Activated CD8-positive, alpha-beta memory T cell treated with anti-CD3 and anti-CD28 coated beads, Interleukin-2, amount 10 ng/mL, durations not matched to agents 7 days and 5 days (primary cell): ENCODE measurements at regions not wholly inside any gene's neighbourhood (a gene's known extent, or its start where the extent isn't known, plus 50 kb on each side); places are given as distances from the start of the nearest gene placed in this dataset.

Experiments
- ATAC-seq: fragments of 150-1000 bp; cut with Tn5 transposase; one replicate; pipeline ENCODE4 v1.10.0; 2021; ENCODE audit warnings: moderate library complexity
- CTCF ChIA-PET: fragments of 350-600 bp; sonication (Branson Sonifier 250); formaldehyde crosslinking; loops from one replicate; lab custom pipeline; 2021; ENCODE audit warnings: antibody characterized with exemption; lab: Charles Lee
- DNase-seq: peaks from one replicate; pipeline ENCODE4 v3.0.0-alpha.2; 2020
- H3K27ac Mint-ChIP-seq: one replicate; pipeline ENCODE4 v1.8.0; 2021; ENCODE audit warnings: mild to moderate bottlenecking, mixed read lengths
- H3K27me3 Mint-ChIP-seq: one replicate; pipeline ENCODE4 v1.8.0; 2021; ENCODE audit warnings: mixed read lengths
- H3K36me3 Mint-ChIP-seq: one replicate; pipeline ENCODE4 v1.8.0; 2021; ENCODE audit warnings: mild to moderate bottlenecking, mixed read lengths
- H3K4me1 Mint-ChIP-seq: one replicate; pipeline ENCODE4 v1.8.0; 2021; ENCODE audit warnings: mixed read lengths
- H3K4me3 Mint-ChIP-seq: one replicate; pipeline ENCODE4 v1.8.0; 2021; ENCODE audit warnings: mild to moderate bottlenecking, moderate library complexity, mixed read lengths
- H3K9me3 Mint-ChIP-seq: one replicate; pipeline ENCODE4 v1.8.0; 2022; ENCODE audit warnings: low read depth, mixed read lengths

DNA sequence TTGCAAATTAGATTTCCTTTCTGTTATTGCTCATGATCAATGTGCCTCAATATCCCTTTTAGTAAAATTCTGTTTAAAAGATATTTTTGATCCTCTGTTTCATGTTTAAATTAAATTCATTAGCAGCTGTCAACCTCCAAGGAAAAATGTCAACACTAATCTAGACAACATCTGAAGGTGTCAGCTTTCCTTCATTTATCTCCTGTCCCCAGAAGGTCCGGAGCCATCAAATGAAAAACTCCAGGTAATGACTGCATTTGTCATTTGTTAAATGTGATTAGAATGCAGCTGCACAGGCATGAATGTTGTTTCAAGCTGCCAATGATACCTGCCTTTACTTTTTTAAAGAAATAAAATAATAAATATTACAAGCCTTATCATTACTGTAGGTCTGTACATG lies 463.7 kb upstream of the SEMA3A start:
- CTCF ChIA-PET = no interaction called here
- DNase-seq (no peak), ATAC-seq (no peak)
- no peaks in the 10 kb centered on the region for H3K4me1 Mint-ChIP-seq
- no peaks in the 10 kb centered on the region for H3K36me3 Mint-ChIP-seq
- no peaks in the 10 kb centered on the region for H3K27me3 Mint-ChIP-seq
- H3K4me3 Mint-ChIP-seq = no peak overlapping the region
- H3K9me3 Mint-ChIP-seq = no peaks in the 10 kb centered on the region
- H3K27ac Mint-ChIP-seq = no peak overlapping the region

DNA sequence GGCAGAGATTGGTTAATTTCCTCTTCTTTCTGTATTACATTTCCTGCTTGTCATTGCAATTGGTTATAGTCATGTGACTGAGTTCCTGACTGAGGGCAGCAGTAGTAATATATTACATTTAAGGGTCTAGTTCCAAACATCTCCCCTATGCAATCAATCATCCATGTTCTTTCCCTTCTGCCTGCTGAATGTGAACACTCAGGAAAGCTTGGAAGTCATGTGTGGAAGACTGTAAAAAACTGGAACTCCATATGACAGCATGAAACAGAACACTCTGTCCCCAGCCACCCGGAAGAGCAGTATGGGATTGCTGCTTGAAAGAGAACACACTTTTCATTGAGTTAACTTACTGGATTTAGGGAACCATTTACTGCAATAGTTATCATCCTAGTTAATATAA lies 459.7 kb upstream of the SEMA3A start:
- Mint-ChIP-seq H3K36me3 (no peaks in the 10 kb centered on the region), H3K27me3 (no peaks in the 10 kb centered on the region), H3K27ac (no peak overlapping the region), H3K9me3 (peaks cover 4% of the 10 kb centered on the region), H3K4me3 (no peak overlapping the region), H3K4me1 (no peaks in the 10 kb centered on the region)
- no peak for ATAC-seq
- CTCF ChIA-PET = no interaction called here
- DNase-seq = no peak

DNA sequence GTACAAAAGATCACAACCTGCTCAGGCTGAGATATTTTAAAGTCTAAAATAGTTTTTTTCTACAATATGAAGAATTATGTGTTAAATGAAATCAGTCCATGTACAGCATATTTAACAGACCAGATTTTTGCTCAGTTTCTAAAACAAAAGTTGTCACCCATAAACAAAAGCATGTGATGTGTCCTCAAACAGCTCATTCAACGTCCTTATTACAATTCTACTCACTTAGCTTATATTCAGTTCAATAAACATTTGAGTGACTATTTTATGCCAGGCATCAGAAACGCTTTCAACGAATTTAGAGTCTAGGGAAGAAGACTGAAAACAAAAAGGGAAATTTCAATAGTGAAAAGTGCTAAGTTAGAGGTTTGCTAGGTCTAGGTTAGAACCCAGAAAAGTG lies 457.3 kb upstream of the SEMA3A start:
- Mint-ChIP-seq H3K4me3 (no peak overlapping the region), H3K27me3 (no peaks in the 10 kb centered on the region)
- ATAC-seq = no peak

DNA sequence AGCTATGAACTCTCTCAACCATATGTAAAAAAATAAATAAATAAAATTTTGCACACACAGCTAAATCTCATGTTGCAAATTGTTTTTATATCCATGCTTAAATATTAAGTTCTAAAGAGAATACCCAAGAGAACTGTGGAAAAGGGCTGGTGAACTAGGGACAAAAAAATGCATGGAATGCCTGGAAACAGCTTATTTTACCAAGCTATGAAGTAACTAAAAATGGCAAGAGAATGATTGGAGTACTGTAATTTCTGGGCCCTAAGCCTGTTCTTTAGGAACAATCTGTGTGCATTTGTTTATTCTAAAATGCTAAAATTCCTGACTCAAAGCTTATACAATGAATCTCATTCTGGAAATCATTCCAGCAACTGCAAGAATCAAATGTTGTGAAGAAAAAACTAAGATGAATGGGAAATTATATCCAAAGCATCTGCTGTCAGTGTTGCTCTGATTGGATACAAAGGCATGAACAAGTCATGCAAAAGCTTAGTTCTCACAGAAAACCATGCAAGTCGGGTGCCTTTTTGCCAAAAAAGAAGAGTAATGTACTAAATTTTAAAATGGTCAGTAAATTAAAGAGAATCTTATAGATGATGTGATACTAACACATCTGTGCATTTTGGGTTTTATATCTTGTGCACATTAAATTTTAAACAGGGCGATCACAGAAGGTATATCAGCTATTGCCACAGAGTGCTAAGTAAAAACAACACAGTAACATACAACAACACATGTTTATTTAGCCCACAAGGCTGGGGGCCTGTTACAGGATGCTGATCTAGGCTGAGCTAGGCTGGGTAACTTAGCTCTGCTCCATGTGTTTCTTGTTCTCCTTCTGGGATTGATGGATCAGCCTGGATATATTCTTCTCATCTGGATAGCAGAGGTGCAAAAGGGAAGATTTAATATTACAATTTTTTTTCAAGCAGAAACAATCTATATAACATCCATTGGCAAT lies 453.5 kb upstream of the SEMA3A start:
- no peaks in the 10 kb centered on the region for H3K36me3 Mint-ChIP-seq
- peaks cover 6% of the 10 kb centered on the region for H3K9me3 Mint-ChIP-seq
- no peak overlapping the region for H3K4me3 Mint-ChIP-seq
- H3K27me3 Mint-ChIP-seq = no peaks in the 10 kb centered on the region
- DNase-seq = no peak
- no peak overlapping the region for H3K27ac Mint-ChIP-seq
- no peak for ATAC-seq
- CTCF ChIA-PET = interaction anchor here (0.6 kb wide), 1 partner anchor 29 kb away, joined by 4 read pairs; no protein-coding TSS in a partner anchor
- H3K4me1 Mint-ChIP-seq = no peaks in the 10 kb centered on the region

More for the DNA sequence above, 457.3 kb upstream of the SEMA3A start:
- no peak overlapping the region for H3K27ac Mint-ChIP-seq
- peaks cover 6% of the 10 kb centered on the region for H3K9me3 Mint-ChIP-seq
- CTCF ChIA-PET = no interaction called here
- DNase-seq = no peak
- H3K36me3 Mint-ChIP-seq = no peaks in the 10 kb centered on the region
- no peaks in the 10 kb centered on the region for H3K4me1 Mint-ChIP-seq

DNA sequence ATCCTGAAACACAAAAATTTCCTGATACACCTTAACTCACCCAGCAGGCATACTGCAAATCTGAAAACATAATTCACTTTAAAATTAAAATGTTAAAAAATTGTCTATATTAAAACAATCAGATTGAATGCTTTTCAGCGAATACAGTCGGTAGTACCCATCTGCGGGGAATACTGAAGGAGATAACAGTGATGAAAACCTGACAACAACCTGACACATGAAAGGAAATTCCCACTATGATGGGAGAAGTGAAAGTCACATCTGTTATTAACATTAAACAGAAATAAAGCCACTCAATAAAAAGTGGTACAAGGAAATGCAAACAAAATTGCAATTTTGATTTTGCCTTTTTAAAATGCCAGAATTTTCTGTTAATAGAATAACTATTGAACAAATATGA lies 448.0 kb upstream of the SEMA3A start:
- DNase-seq (no peak), ATAC-seq (no peak)
- CTCF ChIA-PET = no interaction called here
- H3K9me3 Mint-ChIP-seq = no peaks in the 10 kb centered on the region
- H3K36me3 Mint-ChIP-seq = no peaks in the 10 kb centered on the region
- no peaks in the 10 kb centered on the region for H3K4me1 Mint-ChIP-seq
- H3K4me3 Mint-ChIP-seq = no peak overlapping the region
- H3K27ac Mint-ChIP-seq = no peak overlapping the region
- H3K27me3 Mint-ChIP-seq = no peaks in the 10 kb centered on the region

DNA sequence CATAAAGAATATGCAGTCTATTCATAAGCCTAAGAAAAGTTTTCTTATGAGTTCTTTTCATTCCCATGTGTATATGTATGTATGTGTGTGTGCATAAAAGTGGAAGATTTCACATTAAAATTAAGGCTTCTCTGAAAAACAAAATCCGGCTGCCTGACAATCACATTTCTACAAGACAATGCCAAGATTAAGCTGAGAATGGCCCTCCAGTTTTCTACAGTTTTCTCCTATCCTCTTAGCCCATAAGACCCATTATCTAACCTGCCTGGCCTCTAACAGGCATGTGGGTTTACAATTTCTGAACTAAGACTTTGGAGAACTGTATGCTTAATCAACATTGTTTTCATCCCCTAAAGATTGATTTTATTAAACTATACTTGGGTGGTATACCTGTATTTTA lies 446.0 kb upstream of the SEMA3A start:
- ATAC-seq (no peak), DNase-seq (no peak)
- Mint-ChIP-seq H3K27me3 (no peaks in the 10 kb centered on the region), H3K4me3 (no peak overlapping the region), H3K4me1 (no peaks in the 10 kb centered on the region), H3K27ac (no peak overlapping the region), H3K9me3 (no peaks in the 10 kb centered on the region), H3K36me3 (no peaks in the 10 kb centered on the region)
- CTCF ChIA-PET = no interaction called here

DNA sequence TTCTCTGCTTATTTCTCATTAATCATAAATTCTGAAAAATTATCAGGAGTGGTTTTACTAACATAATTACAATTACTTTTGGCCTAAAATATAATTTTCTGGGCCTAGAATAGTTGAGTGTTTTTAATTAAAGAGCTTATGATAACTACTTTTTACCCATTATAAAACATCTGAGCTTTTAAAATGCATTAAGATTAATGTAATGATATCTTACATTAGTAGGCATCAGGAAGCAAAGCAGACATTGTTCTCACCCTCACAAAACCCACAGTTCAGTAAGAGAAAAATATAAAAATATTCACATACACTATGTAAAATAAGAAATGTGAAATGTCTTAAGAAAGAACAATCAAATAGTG lies 443.7 kb upstream of the SEMA3A start:
- no peak overlapping the region for H3K27ac Mint-ChIP-seq
- H3K4me1 Mint-ChIP-seq = no peaks in the 10 kb centered on the region
- peaks cover 1% of the 10 kb centered on the region for H3K9me3 Mint-ChIP-seq
- H3K27me3 Mint-ChIP-seq = no peaks in the 10 kb centered on the region
- H3K4me3 Mint-ChIP-seq = no peak overlapping the region
- CTCF ChIA-PET = no interaction called here
- ATAC-seq (no peak), DNase-seq (no peak)
- H3K36me3 Mint-ChIP-seq = no peaks in the 10 kb centered on the region

DNA sequence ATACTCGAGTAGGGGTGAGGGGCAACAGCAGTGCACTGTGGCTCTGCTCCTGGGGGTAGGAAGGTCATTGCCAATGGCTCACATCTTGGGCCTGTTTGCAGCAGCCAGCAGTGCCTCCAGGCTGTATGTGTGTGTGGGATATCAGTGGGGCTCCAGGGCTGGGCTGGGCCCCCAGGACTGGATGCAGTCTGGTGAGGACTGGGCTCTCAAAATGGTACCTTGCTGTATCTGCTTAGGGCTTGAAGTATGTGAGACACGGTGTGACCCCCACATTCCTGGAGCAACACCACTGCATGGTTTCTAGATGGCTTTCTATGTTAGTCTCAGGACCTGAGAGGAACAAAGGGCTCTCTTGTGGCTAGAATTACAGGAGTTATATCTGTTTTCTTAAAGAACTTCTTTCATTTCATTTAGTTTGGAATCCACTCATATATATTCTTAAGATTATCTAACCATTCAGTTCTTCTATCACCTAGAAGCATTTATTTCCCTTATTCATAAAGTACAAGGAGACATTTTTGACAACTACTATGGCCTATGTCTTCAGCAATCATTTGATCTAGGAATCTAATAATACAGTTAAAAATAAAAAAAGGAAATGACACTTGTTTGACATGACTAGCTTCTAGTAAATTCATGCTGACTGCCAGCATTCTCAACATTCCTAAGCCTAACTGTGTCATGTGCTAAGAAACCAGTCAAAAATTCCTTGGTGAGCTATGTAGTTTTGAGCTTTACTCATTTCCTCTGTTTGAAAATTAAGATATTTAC lies 443.2 kb upstream of the SEMA3A start:
- no peak for ATAC-seq
- CTCF ChIA-PET = no interaction called here
- Mint-ChIP-seq H3K4me3 (no peak overlapping the region), H3K27me3 (no peaks in the 10 kb centered on the region), H3K4me1 (no peaks in the 10 kb centered on the region), H3K27ac (no peak overlapping the region), H3K9me3 (peaks cover 3% of the 10 kb centered on the region), H3K36me3 (no peaks in the 10 kb centered on the region)
- no peak for DNase-seq

DNA sequence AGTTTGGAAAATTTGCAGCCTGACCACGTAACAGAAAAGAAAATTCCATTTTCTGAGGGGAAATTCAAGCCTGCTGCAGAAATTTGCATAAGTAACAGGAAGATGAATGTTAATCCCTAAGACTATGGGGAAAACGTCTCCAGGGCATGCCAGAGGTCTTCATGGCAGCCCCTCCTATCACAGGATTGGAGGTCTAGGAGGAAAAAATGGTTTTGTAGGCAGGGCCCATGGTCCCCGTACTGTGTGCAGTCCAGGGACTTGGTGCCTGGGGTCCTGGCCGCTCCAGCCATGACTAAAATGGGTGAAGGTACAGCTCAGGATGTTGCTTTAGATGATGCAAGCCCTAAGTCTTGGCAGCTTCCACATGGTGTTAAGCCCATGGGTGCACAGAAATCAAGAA lies 437.3 kb upstream of the SEMA3A start:
- peaks cover 3% of the 10 kb centered on the region for H3K9me3 Mint-ChIP-seq
- CTCF ChIA-PET = no interaction called here
- H3K4me1 Mint-ChIP-seq = no peaks in the 10 kb centered on the region
- H3K27ac Mint-ChIP-seq = no peak overlapping the region
- no peaks in the 10 kb centered on the region for H3K36me3 Mint-ChIP-seq
- ATAC-seq = no peak
- DNase-seq = no peak
- H3K27me3 Mint-ChIP-seq = no peaks in the 10 kb centered on the region
- H3K4me3 Mint-ChIP-seq = no peak overlapping the region

DNA sequence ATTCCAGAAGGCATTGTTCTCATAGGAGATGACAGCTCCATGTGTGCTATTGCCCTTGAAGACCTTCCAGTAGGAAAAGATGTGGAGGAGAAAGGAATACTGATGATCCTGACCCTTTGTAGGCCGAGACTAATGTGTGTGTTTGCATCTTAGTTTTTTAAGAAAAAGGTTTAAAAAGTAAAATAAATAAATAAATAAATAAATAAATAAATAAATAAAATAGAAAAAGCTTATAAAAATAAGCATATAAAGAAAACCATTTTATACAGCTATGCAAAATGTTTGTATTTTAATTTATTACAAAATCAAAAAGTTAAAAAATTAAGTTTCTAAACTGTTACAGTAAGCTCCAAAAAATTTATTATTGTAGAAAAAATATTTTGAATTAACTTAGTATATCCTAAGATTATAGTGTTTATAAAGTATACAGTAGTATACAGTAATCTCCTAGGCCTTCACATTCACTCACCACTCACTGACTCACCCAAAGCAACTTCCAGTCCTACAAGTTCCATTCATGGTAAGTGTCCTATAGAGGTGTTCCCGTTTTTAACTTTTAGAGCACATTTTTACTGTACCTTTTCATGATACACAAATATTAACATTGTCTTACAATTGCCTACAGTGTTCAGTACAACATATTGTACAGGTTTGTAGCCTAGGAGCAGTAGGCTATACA lies 435.2 kb upstream of the SEMA3A start:
- Mint-ChIP-seq H3K4me1 (no peaks in the 10 kb centered on the region), H3K36me3 (no peaks in the 10 kb centered on the region), H3K27me3 (no peaks in the 10 kb centered on the region), H3K9me3 (peaks cover 3% of the 10 kb centered on the region), H3K4me3 (no peak overlapping the region), H3K27ac (no peak overlapping the region)
- no peak for DNase-seq
- ATAC-seq = no peak
- CTCF ChIA-PET = no interaction called here

DNA sequence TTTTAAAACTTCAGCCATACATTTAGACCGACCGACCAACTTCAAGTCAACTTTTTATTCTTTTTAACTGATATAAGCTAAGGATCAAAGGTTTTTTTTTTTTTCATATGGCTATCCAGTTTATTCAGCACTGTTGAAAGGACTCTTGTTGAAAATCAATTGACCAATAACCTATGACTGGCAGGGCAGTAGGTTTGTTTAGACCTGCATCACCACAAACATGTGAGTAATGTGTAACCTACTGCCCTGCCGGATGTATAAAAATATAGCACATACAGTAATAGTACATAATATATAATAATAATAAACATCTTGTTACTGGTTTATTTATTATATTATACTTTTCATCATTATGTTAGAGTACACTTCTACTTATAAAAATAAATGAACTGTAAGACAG lies 434.6 kb upstream of the SEMA3A start:
- Mint-ChIP-seq H3K4me3 (no peak overlapping the region), H3K4me1 (no peaks in the 10 kb centered on the region), H3K27me3 (no peaks in the 10 kb centered on the region), H3K36me3 (no peaks in the 10 kb centered on the region), H3K9me3 (peaks cover 3% of the 10 kb centered on the region), H3K27ac (no peak overlapping the region)
- no peak for ATAC-seq
- CTCF ChIA-PET = no interaction called here
- no peak for DNase-seq

DNA sequence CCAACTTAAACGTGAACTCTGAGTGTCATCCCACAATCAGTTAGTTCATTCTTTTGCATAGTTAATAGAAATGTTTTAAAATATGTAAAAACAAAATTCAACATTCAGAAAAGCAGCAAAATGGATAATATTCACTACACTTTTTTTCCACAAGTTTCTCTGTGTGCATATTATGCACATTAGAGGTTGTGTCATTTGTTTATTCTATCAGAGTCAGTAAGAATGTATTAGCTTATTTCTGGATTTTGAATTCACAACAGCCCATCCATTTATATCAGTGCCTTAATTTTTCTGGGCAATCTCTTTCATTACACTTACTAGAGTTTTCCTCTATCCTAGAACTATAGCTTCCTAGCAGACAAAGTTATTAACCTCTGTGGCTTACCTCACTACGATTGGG lies 432.7 kb upstream of the SEMA3A start:
- ATAC-seq (no peak), DNase-seq (no peak)
- Mint-ChIP-seq H3K27me3 (no peaks in the 10 kb centered on the region), H3K27ac (no peak overlapping the region), H3K36me3 (no peaks in the 10 kb centered on the region), H3K9me3 (no peaks in the 10 kb centered on the region), H3K4me3 (no peak overlapping the region), H3K4me1 (no peaks in the 10 kb centered on the region)
- CTCF ChIA-PET = no interaction called here

DNA sequence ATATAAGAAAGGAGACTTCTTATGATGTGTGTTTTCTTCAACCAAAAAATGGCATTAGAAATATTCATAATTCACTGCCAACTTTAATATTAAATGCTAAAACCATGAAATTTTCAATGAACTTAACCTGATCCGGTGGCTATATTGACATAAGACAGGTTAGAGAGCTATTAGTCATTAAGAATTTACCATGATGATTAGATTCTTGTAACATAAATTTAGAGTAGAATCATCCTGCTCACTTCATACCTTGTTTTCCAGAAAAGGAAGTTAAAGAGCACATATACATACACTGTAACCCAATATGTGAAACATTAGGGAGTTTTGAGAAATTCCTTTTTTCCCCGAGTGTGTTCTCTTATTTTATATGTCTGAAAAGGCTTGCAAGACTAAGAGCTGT lies 430.3 kb upstream of the SEMA3A start:
- Mint-ChIP-seq H3K9me3 (no peaks in the 10 kb centered on the region), H3K4me3 (no peak overlapping the region), H3K27me3 (no peaks in the 10 kb centered on the region), H3K27ac (no peak overlapping the region), H3K4me1 (no peaks in the 10 kb centered on the region), H3K36me3 (no peaks in the 10 kb centered on the region)
- CTCF ChIA-PET = no interaction called here
- ATAC-seq (no peak), DNase-seq (no peak)
